ENCODE measurements at regions not wholly inside any gene's neighbourhood (a gene's known extent, or its start where the extent isn't known, plus 50 kb on each side); places are given as distances from the start of the nearest gene placed in this dataset.

GRCh38 chr2:35688309-35688708 lies 667.3 kb upstream of the CRIM1 start:
- H3K4me1 ChIP-seq (ENCODE audit: control insufficient read depth in 1 of 2, insufficient read depth in 2 of 2, low read depth in 1 of 2, low read length in 1 of 2) = no peaks in the 10 kb centered on the region
- ChIA-PET CTCF (no interaction called here), POLR2A (no interaction called here)
- H3K4me2 ChIP-seq = no peak overlapping the region
- TF ChIP-seq RXRA (IDR thresholded peaks at IDR 0.05; ENCODE audit: borderline replicate concordance, low read depth) (no peak), EP300 (IDR thresholded peaks at IDR 0.05; ENCODE audit: borderline replicate concordance in 1 of 2, low read depth in 1 of 2, low read length in 1 of 2) (no peak), ELF1 (IDR thresholded peaks at IDR 0.05) (no peak), EZH2phosphoT487 (IDR thresholded peaks at IDR 0.05; ENCODE audit: borderline replicate concordance, low read depth) (no peak), TAF1 (IDR thresholded peaks at IDR 0.05; ENCODE audit: borderline replicate concordance, low read depth, low read length) (no peak), RFX5 (IDR thresholded peaks at IDR 0.05; ENCODE audit: low read length) (no peak), CTCF (IDR thresholded peaks at IDR 0.05) (no peak), YY1 (IDR thresholded peaks at IDR 0.05; ENCODE audit: low read depth) (no peak), REST (IDR thresholded peaks at IDR 0.05; ENCODE audit: low read depth, low read length) (no peak), JUND (IDR thresholded peaks at IDR 0.05) (no peak), FOSL2 (IDR thresholded peaks at IDR 0.05; ENCODE audit: borderline replicate concordance, low read depth) (no peak), IRF3 (IDR thresholded peaks at IDR 0.05; ENCODE audit: low read depth, low read length) (no peak), SMC3 (IDR thresholded peaks at IDR 0.05; ENCODE audit: low read depth, low read length) (no peak), ZBTB33 (IDR thresholded peaks at IDR 0.05; ENCODE audit: borderline replicate concordance, low read depth) (no peak), USF2 (IDR thresholded peaks at IDR 0.05; ENCODE audit: borderline replicate concordance, low read depth, low read length) (no peak), NRF1 (IDR thresholded peaks at IDR 0.05; ENCODE audit: low read depth, low read length) (no peak), TCF12 (IDR thresholded peaks at IDR 0.05) (no peak), GABPA (IDR thresholded peaks at IDR 0.05; ENCODE audit: low read depth) (no peak)
- H3K36me3 ChIP-seq (replicated peaks in 1 of 2; ENCODE audit: control insufficient read depth in 1 of 2, insufficient read depth in 2 of 2, low read length in 1 of 2) = no peaks in the 10 kb centered on the region
- no peak overlapping the region for H3K27ac ChIP-seq (ENCODE audit: low read depth in 2 of 2, low read length in 1 of 2)
- H3K9me2 ChIP-seq = no peaks in the 10 kb centered on the region
- H3F3A ChIP-seq (replicated peaks; ENCODE audit: insufficient read depth) = no peaks in the 10 kb centered on the region
- no peaks in the 10 kb centered on the region for H3K79me2 ChIP-seq (ENCODE audit: insufficient read depth)
- no peak for DNase-seq
- H3K9ac ChIP-seq = no peak overlapping the region
- H3K4me3 ChIP-seq (ENCODE audit: low read depth in 2 of 2, low read length in 1 of 2) = no peak overlapping the region
- no peak overlapping the region for H2AFZ ChIP-seq (ENCODE audit: low read depth)
- no peaks in the 10 kb centered on the region for H3K9me3 ChIP-seq
- no peaks in the 10 kb centered on the region for H3K27me3 ChIP-seq (ENCODE audit: insufficient read depth)
- whole genome bisulfite sequencing (ENCODE audit: low lambda C conversion rate) = 1% methylated on average over 4 of the region's 4 CpGs
- H4K20me1 ChIP-seq (ENCODE audit: insufficient read depth) = no peaks in the 10 kb centered on the region

All from SK-N-SH (cell line).